ENCODE measurements at regions not wholly inside any gene's neighbourhood (a gene's known extent, or its start where the extent isn't known, plus 50 kb on each side); places are given as distances from the start of the nearest gene placed in this dataset.

GRCh38 chr18:11290786-11291185, 141.4 kb upstream of the PIEZO2 start:
- TF ChIP-seq CTCF (IDR thresholded peaks at IDR 0.05; ENCODE audit: low read depth, low read length, missing input control) (no peak), SP1 (IDR thresholded peaks at IDR 0.05) (no peak), JUND (IDR thresholded peaks at IDR 0.05) (no peak), REST (IDR thresholded peaks at IDR 0.05) (no peak), ATF3 (IDR thresholded peaks at IDR 0.05) (no peak), GABPA (IDR thresholded peaks at IDR 0.05 in 1 of 2, conservative IDR thresholded peaks at IDR 0.05 in 1 of 2) (no peak), EGR1 (IDR thresholded peaks at IDR 0.05; ENCODE audit: low read depth in 2 of 2) (no peak), RAD21 (IDR thresholded peaks at IDR 0.05) (no peak), TAF1 (conservative IDR thresholded peaks at IDR 0.05) (no peak), MAX (IDR thresholded peaks at IDR 0.05) (no peak), YY1 (IDR thresholded peaks at IDR 0.05) (no peak), ZBTB33 (IDR thresholded peaks at IDR 0.05) (no peak), RXRA (IDR thresholded peaks at IDR 0.05) (no peak)

Measured in liver (tissue), 3 donors.